Right ventricle myocardium superior (tissue), 1 donor: ENCODE measurements at regions not wholly inside any gene's neighbourhood (a gene's known extent, or its start where the extent isn't known, plus 50 kb on each side); places are given as distances from the start of the nearest gene placed in this dataset.

Source experiments
- ATAC-seq: fragments of 200-7000 bp; cut with Tn5 transposase; one replicate; pipeline ENCODE4 v1.9.1; 2020; ENCODE audit warnings: mild to moderate bottlenecking; ENCODE audit not compliant: poor library complexity
- DNase-seq: peaks from one replicate; pipeline ENCODE4 v3.0.0-alpha.2; 2020
- intact Hi-C: fragments of 100-400 bp; cut with DNase I; formaldehyde crosslinking; loops from one replicate; pipeline ENCODE4 v1.11.2; 2022
- donor health status: DM: no; HTN: yes; CAD: no; lungs with severe emphysema.

DNA sequence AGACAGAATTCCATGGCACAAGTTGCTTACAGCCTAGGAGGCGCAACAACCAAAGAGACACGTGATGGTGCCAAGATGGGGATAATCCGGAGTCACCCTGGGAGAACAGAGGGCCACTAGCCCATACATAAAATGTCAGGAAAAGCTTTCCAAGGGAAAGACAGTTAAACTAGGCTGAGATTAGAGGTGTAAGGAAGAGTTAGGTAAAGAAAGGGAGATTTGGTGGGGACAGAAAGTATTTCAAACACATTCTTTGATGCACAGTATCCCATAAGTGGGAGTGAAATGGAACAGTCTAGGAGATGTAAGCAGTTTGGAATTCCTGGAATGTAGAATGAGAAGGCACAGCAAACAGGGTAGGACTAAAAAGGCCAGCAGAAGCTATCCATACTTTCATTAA is 860.9 kb upstream of the LCORL start:
- intact Hi-C loops, result no loop called here
- ATAC-seq (peak; percentile 55), DNase-seq (no peak)

DNA sequence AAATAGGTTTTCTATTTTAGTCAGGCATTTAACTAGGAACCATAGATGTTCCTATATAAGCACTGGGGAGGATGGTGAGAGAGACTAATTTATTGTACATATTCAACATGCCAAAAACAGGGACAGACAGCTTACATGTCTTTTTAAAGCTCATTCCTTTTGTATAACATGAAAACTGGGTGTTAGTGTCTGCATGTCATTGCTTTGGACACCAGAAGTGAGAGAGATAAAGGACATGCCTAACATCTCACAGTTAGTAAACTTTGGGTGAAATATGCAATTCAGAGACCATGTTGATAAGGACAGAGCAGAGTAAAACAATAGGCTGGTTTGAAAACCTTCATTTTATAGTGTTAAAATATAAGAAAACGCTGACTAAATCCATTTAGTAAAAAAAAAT is 860.0 kb upstream of the LCORL start:
- peak; percentile 13 for ATAC-seq
- DNase-seq, result no peak
- intact Hi-C loops, result no loop called here

DNA sequence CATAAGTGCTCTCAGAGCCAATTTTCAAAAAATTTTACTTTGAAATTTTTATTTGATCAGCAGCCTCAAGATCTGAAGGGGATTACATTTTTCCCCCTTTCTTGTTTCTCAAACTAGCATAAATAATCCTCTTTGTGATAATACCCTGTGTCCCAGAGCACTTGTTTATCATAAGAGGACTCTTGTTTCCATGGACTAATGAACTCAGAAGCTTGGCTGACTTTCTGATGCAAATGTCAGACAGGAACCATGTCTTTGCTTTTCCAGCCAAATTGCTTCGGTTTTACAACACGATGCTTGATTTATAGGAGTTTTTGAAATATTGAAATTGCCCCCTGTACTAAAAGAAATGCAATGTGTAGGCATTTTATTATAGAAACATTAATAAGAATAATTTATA is 859.3 kb upstream of the LCORL start:
- DNase-seq (no peak), ATAC-seq (peak; percentile 85)
- intact Hi-C loops, result no loop called here

DNA sequence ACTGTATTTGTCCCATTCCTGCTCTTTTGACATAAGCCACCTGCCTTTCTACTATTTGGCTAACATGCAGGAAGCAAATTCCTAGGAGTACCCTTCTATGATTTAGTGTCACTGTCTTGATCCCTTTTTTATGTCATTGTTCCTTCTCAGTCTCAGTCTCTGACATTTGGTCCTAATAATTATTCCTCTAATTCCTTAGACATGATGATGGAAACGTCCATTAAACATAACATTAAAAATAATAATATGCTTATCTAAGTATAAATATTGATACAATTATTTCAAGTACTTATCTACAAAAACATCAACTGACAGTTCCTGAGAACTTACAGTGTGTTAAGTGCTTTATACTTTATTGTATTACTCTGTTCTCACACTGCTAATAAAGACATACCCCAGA is 857.0 kb upstream of the LCORL start:
- no peak for ATAC-seq
- intact Hi-C loops, result no loop called here
- no peak for DNase-seq

DNA sequence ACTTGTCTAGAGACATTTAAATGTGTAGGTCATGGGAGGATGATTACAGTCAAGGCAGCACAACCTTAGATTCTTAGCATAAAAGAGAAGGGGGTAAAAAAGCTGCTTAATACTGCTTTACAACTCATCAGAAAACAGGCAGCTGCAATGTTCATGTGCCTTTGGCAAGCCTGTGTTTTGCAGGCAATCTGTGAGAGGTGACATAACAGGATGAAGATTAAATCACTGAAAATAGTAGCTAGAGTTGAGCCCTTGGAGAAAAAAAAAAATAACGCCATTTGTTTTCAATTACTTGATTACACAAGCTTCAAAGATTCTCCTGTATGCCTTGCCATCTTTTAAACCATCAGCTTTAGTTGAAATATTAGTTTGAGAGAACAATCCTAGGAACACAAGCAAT is 847.6 kb upstream of the LCORL start:
- intact Hi-C loops, result no loop called here
- no peak for ATAC-seq
- no peak for DNase-seq

DNA sequence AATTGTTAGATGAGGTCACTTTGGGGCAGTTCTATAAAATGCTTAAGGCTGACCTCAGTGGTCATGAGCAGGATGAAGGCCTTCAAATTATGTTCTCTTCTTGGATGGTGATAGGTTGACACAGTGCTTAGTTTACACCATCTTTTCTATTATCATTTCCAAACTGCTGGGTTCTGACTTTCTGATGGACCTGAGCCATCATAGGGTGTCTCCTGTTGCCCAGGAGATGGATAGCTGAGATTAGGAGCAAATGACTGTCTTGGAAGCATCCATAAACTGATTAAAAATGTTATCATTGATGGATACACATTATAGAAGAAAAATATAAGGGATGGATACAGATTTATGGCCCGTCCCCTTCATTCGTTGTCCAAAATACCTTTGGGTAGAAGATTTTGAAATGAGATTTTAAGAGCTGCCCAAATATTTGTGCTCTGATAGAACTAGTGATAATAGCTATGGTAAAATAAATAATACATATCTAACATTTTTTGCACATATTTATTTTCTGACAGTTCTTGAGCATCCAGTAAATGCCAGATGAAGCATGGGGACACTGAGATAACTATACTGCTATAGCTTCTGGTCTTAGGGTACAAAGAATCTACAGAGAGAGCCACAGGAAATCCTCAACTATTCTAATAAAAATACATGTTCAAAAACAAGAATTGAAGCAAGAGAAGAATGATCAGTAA is 839.4 kb upstream of the LCORL start:
- ATAC-seq (no peak), DNase-seq (no peak)
- intact Hi-C loops, result no loop called here

DNA sequence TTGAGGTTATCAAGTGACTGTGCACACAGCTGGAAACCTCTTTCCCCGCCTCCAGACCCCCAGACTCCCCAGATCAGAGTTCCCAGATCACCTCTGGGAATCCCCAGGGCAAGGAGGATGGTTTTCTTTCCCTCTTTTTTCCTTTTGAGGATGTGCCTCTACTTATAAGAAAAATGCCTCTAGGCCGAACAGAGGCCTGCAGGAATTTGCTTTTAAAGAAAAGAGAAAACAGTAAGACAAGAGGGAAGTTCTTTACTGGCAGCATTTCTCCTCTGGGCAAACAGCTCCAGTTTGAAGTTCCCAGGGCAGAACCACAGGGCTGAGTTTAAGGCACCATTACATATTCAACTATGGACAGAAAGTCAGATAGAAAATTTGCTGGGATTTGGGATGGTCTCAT is 837.9 kb upstream of the LCORL start:
- ATAC-seq, result no peak
- DNase-seq, result no peak
- intact Hi-C loops, result no loop called here

DNA sequence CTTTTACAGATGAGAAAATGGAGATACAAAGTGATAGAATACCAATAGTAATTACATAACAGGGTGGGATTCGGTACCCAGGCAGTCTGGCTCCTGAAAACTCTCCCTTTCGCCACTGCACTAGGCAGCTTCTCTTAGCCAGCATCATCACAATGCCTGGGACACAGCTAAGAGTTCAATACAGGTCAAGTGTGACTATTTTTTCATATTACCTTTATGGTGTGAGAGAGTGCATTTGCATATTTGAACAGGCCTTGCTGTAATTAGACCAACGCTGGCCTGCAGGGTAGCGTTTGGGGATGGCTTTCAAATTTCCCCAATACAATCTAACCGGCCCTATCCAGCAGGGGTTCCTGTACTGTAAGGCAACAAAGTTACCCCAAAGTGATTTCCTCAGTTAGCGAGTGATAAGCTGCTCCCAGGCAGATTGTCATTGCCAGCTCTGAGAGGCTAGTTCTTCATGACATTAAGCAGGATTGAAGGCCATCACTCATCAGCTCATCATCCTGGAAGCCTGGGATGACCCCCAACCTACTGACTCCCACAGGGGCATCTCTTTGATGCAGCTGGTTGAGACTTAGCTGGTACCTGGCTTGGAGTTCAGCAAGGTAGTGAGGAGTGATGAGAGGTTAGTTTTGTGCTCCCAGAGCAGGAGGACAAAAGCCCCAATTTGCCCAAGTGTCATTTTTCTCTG is 836.8 kb upstream of the LCORL start:
- ATAC-seq (peak; percentile 82), DNase-seq (no peak)
- intact Hi-C loops, result no loop called here

DNA sequence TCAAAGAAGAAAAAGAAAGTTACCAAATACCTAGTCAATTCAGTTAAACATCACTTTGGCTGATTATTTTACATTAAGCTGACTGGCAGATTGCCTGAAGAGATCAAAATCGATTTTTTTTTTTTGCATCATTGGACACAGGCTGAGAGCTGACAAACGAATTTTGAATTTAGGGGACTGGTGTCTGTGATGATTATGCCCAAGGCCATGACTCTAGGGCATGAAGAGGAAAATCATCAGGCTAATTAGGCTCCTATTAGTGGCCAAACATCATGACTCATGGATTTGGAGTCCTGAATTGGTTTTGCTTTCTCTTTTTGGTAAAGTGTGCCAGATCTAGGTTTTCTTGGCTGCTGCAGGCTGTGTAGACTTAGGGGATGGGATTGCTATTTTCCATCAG is 829.3 kb upstream of the LCORL start:
- intact Hi-C loops, result no loop called here
- DNase-seq (no peak), ATAC-seq (no peak)

DNA sequence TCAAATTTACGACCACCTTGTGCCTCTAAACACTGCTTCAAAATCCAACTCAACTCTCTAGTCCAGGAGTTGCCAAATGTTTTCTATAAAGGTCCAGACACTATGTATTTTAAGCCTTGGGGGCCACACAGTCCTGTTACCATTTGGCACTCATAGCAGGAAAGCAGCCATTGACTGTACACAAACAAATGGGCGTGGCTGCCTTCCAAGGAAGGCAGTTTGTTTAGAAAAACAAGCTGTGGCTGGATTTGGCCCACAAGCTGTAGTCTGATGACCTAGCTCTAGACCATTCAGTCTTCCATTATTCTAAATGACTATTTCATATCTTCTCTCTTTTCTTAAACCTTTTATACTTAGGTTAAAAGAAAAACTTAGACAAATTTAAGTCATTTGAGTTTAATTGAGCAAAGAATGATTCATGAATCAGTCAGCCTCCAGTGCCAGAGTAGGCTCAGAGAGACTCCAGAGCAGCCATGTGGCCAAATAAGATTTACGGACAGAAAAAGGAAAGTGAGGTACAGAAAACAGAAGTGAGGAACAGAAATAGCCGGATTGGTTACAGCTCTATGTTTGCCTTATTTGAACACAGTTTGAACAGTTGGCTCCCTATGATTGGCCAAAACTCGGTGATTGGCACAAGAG is 825.8 kb upstream of the LCORL start:
- intact Hi-C loops, result no loop called here
- no peak for DNase-seq
- ATAC-seq, result no peak

DNA sequence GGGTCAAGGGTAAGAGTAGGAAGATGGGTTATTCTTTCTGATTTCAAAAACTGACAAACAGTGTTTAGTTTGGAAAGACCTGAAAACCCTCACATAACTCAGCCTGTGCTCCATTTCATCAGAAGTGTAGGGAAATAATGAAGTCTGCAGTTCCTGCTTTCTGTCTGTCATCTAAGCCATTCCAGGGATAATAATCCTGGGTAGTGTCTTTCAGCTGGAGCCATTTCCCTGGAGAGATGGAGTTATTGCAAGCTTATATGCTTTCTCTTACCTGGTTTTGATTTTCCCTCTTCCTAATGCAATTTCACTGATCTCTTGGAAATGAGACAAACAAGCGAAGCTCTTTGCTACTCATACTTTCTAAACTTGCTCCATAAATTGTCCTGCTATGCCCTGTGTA is 824.8 kb upstream of the LCORL start:
- intact Hi-C loops, result no loop called here
- no peak for ATAC-seq
- no peak for DNase-seq

DNA sequence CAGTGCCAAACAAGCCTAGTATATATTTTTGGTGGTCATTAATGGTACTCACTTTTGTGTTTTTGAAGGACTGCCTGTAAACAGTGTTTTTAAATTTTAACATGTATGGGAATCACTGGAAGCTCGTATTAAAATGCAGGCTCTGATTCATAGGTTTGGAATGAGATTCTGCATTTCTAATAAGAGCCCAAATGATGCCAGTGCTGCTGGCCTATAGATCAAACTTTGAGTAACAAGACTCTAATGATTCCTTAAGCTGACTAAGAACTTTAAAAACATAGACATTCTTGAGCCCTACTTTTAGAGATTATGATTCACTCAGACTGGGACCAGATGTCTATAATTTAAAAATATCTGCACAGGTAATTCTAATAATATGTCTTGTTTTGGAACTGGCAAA is 823.2 kb upstream of the LCORL start:
- intact Hi-C loops, result no loop called here
- no peak for DNase-seq
- ATAC-seq, result no peak

DNA sequence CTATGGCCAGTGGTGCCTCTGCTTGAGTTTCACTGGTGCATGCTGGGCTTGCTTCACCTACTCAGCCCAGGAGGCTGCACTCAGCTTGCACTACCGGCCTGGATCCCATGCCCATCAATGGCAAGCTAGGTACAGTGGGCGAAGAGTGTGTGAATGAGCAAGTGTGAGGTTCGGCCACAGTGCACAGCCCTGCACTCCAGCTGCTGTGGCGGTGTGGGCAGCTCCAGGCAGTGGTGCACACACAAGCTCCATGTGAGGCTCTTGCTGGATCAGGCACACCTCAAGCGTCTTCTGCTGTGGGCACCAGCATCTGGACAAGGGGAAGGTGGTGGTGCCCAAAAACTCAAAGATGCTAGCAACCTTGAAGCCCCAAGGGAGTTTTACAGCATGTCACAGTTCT is 820.9 kb upstream of the LCORL start:
- DNase-seq (no peak), ATAC-seq (no peak)
- intact Hi-C loops, result no loop called here

DNA sequence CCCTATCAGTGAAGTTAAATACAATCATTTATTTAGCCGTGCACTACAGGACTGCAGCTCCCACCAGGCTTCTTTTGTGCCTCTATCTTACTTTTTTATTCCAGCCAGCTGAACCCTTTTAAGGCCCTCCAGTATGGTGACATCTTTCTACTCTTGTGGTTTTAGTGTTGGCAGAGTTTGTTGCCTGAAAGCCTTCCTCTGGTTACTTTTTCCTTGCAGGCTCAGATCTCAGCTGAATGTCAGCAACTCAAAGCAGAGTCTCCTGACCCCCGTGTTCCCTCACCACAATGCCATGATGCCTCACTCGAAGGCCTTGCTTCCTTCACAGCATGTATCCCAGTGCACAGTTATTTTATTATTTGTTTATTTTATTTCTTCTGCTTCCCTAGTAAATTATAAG is 818.9 kb upstream of the LCORL start:
- DNase-seq (no peak), ATAC-seq (no peak)
- intact Hi-C loops, result no loop called here

DNA sequence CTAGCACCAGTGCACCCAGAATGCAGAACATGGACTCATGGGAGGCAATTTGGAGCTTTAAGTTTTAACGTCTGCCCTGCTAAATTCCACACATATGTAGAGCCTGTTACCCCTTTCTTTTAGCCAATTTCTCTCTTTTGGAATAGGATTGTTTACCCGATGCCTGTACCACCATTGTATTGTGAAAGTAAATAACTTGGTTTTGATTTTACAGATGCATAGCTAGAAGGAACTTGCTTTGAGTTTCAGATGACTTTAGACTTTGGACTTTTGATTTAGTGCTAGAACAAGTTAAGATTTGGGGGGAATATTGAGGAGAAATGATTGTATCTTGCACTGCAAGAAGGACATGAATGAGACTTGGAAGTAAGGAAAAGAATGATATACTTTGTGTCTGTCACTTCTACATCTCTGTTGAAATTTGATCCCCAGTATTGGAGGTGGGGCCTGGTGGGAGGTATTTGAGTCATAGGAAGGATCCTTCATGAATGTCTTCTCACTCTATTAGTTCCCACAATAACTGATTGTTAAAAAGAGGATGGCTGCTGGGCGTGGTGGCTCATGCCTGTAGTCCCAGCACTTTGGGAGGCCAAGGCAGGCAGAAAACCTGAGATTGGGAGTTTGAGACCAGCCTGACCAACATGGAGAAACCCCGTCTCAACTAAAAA is 794.8 kb upstream of the LCORL start:
- DNase-seq (no peak), ATAC-seq (no peak)
- intact Hi-C loops, result no loop called here

DNA sequence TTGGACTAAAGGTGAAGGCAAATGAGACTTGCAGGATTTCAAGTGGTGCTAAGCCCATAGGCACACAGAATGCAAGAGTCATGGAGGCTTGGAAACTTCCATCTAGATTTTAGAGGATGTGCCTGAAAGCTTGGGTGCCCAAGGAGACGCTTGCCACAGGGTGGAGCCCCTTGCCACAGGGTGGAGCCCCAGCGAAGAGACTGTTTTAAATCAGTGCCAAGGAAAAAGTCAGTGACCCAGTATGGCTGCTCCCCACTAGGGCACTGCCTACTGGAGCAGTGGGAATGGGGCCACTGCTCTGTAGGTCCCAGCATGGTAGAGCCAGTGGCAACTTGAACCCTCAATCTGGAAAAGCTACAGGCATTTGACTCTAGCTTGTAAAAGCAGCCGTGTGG is 794.2 kb upstream of the LCORL start:
- DNase-seq, result no peak
- intact Hi-C loops, result no loop called here
- ATAC-seq, result no peak

DNA sequence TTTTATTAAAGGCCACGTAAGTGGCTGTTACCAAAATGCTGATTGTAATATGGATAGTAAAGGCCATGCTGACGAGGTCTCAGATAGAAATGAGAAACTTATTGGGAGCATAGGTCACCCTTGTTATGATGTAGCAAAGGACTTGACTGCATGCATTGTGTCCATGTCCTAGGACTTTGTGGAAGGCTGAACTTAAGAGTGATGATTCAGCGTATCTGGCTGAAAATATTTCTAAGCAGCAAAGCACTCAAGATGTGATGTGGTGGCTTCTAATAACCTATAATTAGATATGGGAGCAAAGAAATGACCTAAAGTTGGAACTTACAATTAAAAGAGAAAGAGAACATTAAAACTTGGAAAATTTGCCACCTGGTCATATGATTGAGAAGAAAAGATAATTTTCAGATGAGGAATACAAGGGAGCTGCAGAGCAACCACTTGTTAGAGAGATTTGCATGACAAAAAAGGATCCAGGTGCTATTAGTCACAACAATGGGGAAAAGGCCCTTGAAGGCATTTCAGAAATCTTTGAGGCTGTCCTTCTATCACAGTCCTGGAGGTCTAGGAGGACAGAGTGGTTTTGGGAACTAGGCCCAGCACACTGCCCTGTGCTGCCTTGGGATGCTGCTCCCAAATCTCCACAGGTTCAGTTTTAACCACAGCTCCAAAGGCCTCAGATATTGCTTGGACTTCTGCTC is 793.7 kb upstream of the LCORL start:
- intact Hi-C loops, result no loop called here
- DNase-seq (no peak), ATAC-seq (no peak)

DNA sequence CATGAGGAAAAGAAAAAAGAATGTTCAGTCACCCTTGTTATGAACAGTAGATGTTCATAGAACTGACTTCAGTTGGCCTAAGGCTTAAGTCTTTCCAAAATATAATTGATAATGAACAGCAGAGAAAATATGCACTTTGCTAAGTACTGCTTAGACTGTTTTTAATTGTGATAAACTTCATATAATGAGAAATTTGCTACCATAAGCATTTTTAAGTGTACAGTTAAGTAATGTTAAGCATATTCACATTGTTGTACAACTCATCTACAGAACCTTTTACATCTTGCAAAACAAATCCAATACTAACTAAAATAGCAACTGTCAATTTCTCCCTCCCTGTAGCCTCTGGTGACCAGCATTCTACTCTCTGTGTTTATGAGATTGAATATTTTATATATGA is 792.2 kb upstream of the LCORL start:
- no peak for DNase-seq
- no peak for ATAC-seq
- intact Hi-C loops, result no loop called here

DNA sequence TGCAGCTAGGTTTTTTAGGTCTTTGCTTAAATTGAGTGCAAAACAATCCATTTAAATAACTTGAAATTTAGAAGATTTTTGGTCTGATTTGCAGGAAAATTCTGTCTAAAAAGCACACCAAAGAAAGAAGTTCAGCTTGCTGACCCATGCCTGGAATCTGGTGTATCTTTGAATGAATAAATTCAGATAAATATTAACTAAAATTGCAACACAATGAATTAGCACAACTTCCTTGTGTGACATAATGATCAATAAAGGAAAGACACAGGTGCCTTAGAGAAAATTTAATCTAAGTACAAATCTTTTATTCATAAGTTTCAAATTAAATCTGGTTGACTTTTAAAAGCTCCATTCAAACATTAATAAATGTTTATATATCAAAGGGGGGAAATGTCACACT is 791.5 kb upstream of the LCORL start:
- ATAC-seq (no peak), DNase-seq (no peak)
- intact Hi-C loops, result no loop called here
